Stimulated activated CD4-positive, alpha-beta T cell treated with anti-CD3 and anti-CD28 coated beads, Interleukin-2, amount 100 ng/mL, for 24 hours (primary cell): ENCODE measurements at regions not wholly inside any gene's neighbourhood (a gene's known extent, or its start where the extent isn't known, plus 50 kb on each side); places are given as distances from the start of the nearest gene placed in this dataset.
"Not testable (repeated sequence)": the region's sequence is repeated elsewhere in the genome, so short reads cannot be mapped to it uniquely, and the experiment has no call there.

ENCODE experiments used
- DNase-seq, 2 donors: peaks; one replicate each; pipeline ENCODE4 v3.0.0-alpha.2; 2020

DNA sequence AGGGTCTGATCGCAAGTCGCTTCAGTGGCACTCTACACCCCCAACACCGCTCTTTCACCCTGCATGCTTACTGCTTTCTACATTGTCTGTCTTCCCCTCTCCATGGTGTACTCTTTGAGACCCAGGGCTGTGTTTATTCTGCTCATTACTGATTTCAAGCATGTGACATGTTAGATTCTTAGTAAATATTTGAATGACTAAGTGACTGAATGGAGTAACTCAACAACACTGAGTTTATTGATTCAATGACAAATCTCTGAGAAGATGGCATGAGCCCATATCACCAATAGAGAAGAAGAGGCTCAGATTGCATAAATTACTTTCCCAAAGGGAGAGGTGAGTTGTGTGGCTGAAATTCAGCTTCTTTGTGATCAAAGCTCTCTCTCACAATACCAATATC lies 89.7 kb upstream of the OSMR start:
- no peak for DNase-seq

DNA sequence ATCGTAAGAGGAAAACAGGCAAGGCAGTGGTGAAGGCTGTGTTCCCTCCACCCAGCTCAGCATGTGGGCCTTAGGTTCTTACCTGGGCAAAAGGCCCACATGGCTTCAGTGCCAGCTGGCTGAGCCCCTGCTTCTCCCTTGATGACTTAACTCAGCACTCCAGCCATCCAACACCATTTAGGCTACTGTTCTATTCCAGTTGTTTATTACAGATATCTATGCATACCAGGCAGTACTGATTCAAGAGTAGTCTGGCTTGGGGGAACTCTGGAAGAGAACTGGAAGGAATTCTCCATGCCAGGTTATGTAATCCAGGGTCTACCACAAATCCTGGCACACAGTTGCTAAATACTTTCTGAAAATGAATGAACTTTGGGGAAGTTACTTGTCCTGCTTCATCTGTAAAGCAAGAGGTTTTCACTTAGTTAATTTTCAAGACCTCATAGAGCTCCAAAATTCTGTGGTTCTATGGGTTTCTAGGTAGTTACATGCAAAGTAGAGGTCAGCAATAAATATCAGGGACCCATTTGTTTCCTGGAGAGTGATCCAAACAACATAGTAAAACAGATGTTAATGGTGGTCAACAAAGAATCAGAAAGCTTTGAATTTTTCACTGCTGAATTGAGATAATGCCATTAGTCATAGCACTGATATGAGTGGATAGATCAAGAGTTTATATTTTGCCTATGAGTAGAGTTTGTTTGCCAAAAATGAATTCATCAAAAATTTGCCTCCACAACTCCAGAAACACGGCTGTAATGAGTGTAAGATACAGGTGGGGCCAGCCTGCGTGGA lies 88.2 kb upstream of the OSMR start:
- DNase-seq, result no peak

DNA sequence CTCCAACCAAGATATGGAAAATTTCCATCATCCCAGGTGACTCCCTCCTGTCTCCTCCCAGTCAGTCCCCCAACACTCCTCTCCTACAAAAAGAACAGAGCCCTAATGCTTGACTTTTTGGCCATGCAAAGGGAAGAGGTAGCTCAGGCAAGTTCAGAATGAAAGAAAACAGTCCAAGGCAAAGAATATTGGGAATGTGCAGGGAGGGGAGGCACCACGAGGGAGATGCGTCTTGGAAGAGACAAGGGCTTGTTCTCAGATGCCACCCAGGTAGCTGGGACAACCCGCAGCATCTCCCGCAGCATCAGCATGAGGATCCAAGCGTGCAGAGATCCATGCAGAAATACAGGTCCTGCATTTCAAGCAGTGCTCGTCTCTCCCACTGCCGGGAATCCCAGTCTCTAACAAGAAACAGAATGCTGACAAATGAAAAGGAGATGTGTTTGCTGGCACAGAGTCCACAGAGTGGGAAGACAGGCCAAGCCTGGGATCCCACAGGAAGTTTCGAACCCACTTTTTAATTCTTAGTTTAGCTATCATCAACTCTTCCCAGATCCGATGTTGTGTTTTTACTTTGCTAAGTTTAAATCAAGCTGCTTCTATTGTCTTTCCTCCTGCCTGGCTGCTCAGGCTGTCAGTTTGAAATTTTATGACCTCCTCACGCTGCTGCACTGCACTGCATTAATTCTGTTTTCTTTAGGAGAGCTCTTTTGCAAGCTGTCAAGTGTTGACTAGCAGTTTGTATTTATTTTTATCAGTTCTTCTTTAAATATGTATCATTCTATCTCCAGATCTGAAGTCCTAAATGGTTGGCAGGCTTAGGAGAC lies 86.8 kb upstream of the OSMR start:
- DNase-seq, result no peak

DNA sequence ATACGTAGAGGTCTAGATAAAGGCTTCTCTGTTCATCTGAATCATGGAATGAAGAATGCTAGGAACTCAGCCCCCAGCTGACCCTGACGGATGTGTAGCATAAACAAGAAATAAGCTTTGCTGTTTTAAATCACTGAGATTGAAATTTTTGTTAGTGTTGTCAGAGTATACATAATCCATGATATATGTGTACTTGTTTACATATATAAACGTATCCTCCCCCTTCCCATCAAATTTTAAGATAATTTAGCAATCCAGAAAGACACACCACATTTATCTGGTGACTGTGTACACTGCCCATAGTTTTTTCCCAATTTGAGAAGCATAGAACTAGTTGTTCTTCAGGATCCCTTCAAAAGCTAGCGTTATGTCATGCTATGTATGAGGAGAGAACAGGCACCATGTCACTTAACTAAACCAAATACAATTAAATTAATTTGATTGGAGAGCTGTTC lies 80.8 kb upstream of the OSMR start:
- DNase-seq, result no peak

DNA sequence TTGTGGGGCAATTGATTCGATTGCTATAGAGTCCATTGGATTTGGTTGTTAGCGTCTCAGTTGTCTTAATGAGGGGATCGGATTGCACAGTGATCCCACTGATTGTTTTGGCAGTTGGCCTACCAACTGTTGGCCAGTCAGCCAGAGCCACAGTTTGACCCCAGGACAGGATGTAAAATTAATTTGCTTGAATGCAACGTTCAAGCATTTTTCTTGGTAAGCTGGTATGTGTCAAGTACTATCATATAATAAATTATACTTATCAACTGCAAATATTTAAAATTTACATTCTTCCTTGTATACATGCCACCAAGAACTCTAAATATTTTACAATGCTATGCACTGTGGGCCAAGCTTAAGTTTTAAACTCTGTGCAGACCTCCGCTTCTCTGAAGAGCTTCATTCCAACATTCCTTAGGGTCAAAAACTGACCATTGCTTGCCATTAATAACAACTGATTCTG lies 80.4 kb upstream of the OSMR start:
- DNase-seq, result no peak

DNA sequence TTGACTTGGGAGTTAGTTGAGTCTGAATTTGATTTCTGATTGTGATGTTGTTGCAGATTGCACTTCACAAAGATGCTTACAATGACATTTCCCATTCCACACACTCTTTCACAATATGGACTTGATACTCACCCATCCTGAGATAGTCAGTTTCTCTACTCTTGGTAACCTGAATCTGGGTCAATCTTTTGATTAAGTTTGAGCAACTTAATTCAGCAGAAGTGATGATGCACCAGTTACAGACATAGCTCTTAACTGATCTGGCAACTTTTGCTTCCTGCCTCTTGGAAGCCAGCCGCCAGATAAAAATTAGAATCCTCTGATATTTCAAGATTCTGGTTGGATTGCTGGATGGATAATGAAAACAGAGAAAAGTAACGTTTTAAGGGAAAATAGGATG lies 79.7 kb upstream of the OSMR start:
- no peak for DNase-seq

DNA sequence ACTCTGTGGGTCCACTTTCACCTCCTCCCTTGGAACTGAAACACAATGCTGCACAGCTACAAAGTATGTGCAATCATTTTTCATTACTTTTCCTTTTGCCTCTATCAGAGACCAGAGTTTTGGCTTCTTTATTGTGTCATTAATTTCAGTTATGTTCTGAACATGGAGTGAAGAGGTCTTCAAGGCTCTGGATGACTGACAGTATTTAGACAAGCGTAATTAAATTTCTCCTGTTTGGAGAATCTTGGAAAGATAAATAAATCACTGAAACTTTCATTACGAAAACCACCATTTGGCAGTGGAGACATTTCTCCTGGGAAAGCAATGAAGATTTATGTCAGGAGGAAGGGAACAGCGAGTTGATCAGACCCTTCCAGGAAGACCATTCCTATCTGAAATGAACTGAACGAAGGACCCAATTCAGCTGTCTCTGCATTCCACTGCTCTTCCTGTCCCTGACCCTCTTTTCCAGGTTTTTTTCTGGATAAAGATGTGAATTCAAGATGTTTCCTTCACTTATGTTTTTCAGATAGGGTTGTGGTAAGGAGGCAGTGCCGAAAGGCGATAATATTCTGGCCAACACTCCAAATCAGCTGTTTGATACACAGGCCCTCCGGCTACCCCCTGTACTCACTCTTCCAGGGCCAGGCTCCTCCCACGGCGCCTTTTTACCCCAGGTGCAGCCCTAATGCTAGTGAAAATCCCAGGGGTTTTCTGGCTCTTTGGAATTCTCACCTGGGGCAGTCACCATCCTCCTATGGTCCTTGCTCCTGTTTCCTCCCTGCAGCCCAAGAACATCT lies 77.2 kb upstream of the OSMR start:
- no peak for DNase-seq

DNA sequence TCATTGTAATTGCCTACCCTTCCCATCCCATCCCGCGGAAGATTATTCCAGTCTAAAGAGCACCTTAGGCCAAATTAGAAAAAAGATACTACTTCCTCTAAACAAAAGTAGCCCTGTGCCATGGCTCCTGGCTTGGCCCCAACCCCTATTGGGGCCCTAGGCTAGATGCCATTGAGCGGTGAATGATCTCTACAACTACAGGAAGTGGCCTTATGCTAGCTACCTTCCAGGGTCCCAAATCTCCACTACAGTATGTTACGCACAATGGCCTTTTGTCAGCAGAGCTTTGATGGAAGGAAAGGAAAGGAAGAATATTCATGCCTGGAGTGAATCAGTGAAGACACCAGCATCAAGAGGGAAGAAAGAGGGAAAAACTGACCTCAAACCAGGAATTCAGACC lies 73.3 kb upstream of the OSMR start:
- DNase-seq, result no peak

DNA sequence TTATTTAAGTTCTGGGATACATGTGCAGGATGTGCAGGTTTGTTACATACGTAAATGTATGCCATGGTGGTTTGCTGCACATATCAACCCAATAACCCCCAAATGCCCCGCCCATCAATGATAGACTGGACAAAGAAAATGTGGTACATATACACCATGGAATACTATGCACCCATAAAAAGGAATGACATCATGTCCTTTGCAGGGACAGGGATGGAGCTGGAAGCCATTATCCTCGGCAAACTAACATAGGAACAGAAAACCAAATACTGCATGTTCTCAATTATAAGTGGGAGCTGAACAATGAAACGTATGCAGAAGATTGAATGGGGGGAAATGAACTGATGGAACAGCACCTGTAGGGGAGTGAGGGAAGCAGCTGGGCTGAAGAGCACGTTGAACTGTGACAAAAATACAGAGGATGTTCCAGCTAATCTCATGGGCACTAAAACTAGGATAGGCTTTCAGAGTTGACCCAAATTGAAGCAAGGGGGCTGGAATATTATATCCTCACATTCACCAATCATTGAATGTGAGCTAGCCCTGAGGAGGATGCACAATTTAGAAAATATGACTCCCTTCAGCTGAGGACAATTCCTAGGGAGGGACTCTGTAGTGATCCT lies 70.5 kb upstream of the OSMR start:
- no peak for DNase-seq

DNA sequence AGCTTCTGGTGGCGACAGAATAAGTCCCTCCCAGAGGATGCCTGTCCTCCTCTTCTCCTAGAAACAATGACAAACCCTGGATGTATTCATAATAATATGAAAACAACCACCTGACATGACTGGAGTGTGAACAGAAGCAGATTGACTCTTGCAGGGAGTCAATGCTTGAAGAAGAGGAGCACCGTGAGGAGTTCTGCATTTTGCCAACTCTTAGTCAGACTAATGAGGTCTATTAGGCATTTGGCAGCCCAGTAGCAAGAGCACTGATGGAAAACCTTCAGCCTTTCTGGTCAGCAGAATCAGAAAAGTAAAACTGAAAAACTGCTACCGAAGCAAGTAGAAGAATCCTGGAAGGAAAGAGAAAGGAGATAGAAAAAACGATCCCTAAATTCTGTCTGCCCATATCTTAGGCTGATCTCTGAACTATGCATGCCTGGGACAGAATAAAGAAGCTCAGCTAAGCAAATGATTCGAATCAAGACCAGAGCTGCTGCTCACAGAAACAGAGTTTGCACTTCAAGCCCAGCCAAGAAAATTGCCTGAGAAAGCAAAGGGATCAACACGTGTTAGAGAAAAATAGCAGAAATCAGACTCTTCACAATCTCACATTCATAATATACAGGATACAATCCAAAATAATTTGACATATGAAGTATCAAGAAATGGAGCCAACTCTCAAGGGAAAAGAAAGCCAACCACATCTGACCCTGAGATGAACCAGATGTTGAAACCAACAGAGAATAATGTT lies 69.5 kb upstream of the OSMR start:
- no peak for DNase-seq

DNA sequence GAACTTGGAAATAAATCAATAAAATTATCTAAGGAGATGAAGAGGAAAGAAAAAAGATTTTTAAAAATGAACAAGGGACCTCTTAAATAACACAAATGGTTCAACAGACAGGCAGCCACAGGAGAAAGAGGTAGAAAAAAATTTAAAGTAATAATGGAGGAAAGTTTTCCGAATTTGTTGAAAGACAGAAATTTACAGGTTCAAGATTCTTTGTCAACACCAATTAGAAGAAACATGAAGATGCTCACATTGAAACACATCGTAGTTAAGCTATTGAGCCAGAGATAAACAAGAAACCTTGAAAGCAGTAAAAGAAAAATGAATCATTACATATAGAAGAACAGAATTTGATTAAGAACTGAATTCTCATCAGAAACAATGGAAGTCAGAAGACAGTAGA lies 68.7 kb upstream of the OSMR start:
- DNase-seq, result no peak

DNA sequence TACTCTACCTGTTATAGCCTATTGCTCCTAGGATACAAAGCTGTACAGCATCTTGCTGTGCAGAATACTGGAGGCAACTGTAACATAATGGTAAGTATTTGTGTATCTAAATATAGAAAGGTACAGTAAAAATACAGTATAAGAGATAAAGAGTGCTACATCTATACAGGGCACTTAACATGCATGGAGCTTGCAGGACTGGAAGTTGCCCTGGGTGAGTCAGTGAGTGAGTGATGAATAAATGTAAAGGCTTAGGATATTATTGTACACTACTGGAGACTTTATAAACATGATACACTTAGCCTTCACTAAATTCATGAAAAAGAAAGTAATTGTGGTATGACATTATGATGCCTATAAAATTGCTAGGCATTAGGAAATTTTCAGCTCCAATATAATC lies 65.5 kb upstream of the OSMR start:
- DNase-seq, result no peak

DNA sequence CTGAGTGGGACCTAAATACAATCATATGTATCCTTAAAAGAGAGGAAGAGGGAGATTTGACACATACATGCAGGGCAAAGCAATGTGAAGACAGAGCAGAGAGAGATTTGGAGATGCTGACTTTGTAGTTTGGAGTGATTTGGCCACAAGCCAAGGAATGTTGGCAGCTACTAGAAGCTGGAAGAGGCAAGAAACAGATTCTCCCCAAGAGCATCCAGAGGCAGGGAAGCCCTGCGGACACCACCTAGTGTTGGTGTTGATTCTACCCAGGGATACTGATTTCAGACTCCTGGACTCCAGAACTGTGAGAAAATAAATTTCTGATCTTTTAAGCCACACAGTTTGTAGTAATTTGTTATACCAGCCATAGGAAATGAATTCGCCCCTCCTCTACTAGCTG lies 64.9 kb upstream of the OSMR start:
- DNase-seq, result no peak

DNA sequence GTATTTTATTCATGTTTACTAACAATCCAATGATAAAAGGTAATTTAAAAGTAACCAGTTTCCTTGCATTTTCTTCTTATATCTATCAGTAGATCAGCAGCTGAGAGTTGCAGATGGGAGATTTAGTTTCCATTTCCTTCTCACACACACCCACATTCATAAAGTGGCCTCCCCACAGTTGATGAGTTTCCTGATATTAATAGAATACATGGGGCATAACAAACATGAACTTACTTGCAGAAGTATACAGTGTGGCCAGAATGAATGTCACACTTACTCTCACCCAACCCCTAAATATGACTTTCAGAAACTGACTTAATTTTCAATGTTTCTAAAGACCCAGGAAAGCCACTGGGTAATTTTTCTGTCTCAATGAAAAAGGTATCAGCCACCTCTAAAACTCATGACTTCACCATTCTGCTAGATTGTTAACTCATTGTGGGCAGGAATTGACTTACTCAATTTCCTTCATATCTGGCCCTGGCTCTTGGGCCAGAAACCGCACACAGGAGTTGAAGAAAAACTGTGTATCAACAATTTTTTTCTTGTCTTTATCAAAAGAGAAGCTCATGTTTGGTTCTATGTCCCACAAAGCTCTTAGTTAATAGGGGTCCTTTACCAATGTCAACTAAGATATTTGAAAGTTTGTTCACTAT lies 63.5 kb upstream of the OSMR start:
- no peak for DNase-seq

DNA sequence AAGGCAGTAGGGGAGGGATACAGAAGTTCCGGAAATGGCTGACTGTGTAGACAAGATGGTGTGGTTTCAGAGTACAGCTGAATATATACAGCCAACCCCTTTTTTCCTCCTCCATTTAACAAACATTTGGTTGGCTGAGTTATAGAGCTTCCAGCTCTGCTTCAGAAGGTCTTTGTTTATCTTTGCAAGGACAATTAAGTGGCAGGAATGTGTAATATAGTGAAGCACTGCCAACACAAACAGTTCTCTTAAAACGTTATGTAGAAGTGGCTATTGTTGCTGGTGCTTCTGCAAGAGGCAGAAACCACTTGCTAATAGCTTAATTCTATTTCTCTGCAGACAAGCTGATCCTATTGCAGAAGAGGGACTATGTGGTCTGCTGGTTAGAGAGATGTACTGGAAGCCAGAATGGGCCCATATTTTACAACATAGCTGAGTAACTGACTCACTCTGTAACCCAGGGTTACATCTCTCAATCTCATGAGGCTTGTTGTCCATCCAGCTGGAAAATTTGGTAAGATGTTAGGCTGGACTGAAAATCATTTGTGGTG lies 62.7 kb upstream of the OSMR start:
- DNase-seq, result no peak

DNA sequence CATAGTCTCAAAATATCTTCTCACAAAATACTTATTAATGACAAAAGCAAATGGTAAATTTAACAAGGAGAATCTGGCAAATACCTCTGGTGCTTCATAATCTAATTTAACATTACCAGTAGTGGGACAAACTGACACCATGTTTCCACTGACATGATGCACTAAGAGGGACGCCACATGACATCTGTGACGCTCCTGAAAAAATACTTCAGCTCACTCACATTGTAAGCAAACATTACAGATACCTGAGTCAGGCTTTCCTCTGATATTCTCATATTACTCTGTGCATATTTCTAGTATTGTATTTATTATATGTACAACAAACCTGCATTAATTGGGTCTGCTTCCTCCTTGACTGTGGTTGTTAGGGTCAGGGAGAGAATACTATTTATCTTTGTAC lies 56.7 kb upstream of the OSMR start:
- DNase-seq, result no peak

DNA sequence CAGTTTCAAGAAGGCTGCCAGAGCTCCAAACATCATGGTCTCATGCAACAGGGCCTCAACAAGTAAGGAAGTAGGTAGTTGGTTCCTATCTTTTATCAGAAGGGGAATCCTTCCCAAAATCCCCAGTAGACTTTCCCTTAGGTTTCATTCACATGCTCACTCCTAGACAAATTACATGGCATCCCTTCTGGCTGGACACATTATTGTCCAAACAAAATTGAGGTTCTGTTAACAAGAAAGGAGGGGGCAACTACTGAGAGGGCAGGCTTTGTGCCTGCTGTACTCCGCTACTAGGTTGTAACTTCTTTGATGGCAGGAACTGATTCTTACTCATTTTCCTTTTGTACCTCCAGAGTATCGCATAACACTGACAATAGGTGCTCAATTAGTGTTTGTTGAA lies 56.0 kb upstream of the OSMR start:
- no peak for DNase-seq

DNA sequence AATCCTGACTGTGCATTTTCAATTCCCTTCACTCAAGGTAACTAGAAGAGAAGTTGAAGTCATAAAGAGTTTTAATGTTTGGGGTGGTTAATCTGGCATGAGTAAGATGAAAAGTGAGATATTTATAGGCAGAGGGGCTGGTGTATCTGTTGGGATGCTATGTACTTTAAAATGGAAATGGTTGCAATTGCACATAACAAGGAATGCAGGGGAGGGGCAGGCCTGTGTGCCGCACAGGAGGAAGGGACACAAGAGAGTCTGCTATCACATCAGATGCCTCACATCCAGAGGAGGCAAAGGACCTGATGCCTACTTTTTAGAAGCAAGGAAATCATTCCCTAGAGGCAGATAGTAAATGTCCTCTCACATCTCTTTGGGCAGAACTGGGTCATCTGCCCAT lies 55.5 kb upstream of the OSMR start:
- DNase-seq, result no peak

DNA sequence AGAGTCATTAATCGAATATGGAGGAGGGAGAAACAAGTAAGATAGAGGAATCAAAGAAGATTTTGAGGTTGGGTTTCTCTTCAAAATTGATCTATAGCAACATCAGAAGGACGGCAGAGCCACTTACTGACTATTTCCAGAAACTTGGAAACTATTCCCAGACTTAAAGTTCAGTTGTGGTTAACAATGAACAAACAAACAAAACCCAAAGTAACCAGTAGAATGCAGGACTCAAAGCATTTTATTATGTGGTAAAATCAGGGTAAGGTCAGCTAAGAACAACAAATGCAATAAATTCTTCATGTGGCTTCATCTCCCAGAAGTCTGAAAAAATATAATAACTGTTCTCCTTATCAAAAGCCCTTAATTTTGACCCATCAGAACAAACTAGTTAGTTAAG lies 54.9 kb upstream of the OSMR start:
- no peak for DNase-seq

DNA sequence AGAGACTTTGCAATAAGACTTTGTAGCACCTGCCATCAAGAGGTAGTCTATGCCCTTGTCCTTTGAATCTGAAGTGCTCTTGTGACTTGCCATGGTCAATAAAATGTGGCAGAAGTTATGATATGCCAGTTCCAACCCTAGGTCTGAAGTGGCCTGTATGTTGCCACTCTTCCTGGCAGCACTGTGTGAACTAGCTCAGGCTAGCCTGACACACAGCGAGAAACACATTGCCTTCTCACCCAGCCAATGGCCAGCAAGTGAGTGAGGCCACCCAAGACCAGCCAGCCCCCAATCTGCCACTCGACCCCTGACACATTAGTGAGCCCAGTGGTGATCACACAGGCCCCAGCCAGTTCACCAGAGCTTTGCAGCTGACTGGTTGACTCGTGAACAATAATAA lies 52.7 kb upstream of the OSMR start:
- no peak for DNase-seq

DNA sequence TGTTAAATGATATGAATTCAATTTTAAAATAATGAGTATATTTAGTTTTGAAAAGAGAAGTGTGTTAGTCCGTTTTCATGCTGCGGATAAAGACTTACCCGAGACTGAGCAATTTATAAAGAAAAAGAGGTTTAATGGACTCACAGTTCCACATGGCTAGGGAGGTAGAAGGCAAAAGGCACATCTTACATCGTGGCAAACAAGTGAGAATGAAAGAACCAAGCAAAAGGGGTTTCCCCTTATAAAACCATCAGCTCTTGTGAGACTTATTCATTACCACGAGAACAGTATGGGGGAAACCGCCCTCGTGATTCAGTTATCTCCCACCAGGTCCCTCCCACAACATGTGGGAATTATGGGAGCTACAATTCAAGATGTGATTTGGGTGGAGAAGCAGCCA lies 51.8 kb upstream of the OSMR start:
- DNase-seq, result not testable (repeated sequence)
